ENCODE measurements at regions not wholly inside any gene's neighbourhood (a gene's known extent, or its start where the extent isn't known, plus 50 kb on each side); places are given as distances from the start of the nearest gene placed in this dataset.

DNA sequence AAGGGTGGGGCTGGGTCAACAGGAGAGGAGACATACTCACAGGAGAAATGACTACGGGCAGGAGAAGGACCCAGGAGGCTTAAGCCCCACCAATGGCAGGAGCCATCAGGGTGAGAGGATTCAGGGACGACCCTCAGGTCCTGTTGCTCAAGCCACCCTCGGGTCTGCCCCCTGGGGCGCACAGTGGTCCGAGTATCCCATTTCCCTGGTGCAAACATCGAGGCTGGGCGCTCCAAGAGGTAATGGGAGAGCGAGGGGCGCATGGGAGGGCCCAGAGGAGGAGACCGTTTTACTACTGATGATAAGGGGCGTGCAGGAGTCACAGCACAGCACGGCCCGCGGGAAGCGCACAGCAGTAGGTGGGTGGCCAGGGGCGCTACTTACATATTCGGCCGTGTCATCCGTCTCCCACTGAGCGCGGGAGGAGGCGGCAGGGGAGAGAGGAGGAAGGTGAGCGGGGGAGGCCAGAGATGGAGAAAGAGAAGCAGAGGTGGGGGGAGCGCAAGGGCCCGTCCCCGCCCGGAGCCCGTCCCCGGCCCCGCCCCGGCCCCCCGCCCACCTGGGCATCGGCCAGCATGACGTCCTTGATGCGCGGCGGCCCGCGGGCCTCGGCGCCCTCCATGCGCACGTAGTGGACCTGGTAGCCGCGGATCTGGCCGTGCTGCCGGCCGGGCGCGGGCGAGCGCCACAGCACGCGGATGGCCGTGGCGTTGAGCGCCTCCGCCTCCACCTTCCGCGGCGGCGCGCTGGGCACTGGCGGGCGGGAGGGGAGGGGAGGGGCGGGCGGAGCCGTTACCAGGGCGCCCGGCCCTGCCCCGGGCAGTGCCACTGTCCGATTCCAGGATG lies 111.5 kb downstream of the PTPRS start:
- no peak for TF ChIP-seq JUND (IDR thresholded peaks at IDR 0.05; ENCODE audit: low read depth)
- in situ Hi-C loops (cut with HindIII; ENCODE audit: low pct_unique_long_range_greater_than_20kb, low sequenced_read_pairs), result no loop called here
- DNase-seq (ENCODE audit: low read depth in 1 of 2, low spot score in 1 of 2), result no peak

- in situ Hi-C loops (cut with HindIII; ENCODE audit: low pct_unique_long_range_greater_than_20kb, low sequenced_read_pairs), result no loop called here
- TF ChIP-seq JUND (IDR thresholded peaks at IDR 0.05; ENCODE audit: low read depth), result no peak
- DNase-seq (ENCODE audit: low read depth in 1 of 2, low spot score in 1 of 2), result no peak
Observed at GRCh38 chr19:5228490-5228889, 112.1 kb downstream of the PTPRS start.

GRCh38 chr19:5225486-5226345 lies 114.9 kb downstream of the PTPRS start:
- in situ Hi-C loops (cut with HindIII; ENCODE audit: low pct_unique_long_range_greater_than_20kb, low sequenced_read_pairs), result no loop called here
- no peak for DNase-seq (ENCODE audit: low read depth in 1 of 2, low spot score in 1 of 2)
- no peak for TF ChIP-seq JUND (IDR thresholded peaks at IDR 0.05; ENCODE audit: low read depth)

- no peak for DNase-seq (ENCODE audit: low read depth in 1 of 2, low spot score in 1 of 2)
- in situ Hi-C loops (cut with HindIII; ENCODE audit: low pct_unique_long_range_greater_than_20kb, low sequenced_read_pairs), result no loop called here
- TF ChIP-seq JUND (IDR thresholded peaks at IDR 0.05; ENCODE audit: low read depth), result no peak
Observed at GRCh38 chr19:5224480-5224879, 116.1 kb downstream of the PTPRS start.

- in situ Hi-C loops (cut with HindIII; ENCODE audit: low pct_unique_long_range_greater_than_20kb, low sequenced_read_pairs), result no loop called here
- TF ChIP-seq JUND (IDR thresholded peaks at IDR 0.05; ENCODE audit: low read depth), result no peak
Observed at GRCh38 chr19:5222821-5223321, 117.7 kb downstream of the PTPRS start.

DNA sequence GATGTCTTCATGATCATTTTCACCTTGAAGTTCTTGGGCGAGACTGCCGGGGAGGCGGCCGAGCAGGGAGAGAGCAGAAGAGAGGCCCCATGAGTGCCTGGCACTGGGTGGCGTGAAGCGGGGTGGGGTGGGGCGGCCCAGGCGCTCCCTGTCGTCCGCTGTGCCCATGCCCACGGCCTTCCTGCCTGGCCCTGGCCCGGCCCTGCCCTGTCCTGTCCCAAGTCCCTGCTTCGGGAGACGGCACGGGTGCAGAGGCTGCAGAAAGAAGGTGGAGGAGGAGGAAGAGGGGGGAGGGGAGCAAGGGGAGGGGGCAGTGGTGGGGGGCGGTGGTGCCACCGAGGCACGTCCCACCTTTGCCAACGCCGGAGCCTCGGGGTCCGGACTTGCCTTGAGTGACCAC lies 118.4 kb downstream of the PTPRS start:
- in situ Hi-C loops (cut with HindIII; ENCODE audit: low pct_unique_long_range_greater_than_20kb, low sequenced_read_pairs), result no loop called here
- no peak for DNase-seq (ENCODE audit: low read depth in 1 of 2, low spot score in 1 of 2)
- TF ChIP-seq JUND (IDR thresholded peaks at IDR 0.05; ENCODE audit: low read depth), result no peak

More at GRCh38 chr19:5222821-5223321, 117.7 kb downstream of the PTPRS start:
- DNase-seq (ENCODE audit: low read depth in 1 of 2, low spot score in 1 of 2), result no peak

- no peak for TF ChIP-seq JUND (IDR thresholded peaks at IDR 0.05; ENCODE audit: low read depth)
- DNase-seq (ENCODE audit: low read depth in 1 of 2, low spot score in 1 of 2), result no peak
- in situ Hi-C loops (cut with HindIII; ENCODE audit: low pct_unique_long_range_greater_than_20kb, low sequenced_read_pairs), result no loop called here
Observed at GRCh38 chr19:5220866-5221265, 119.7 kb downstream of the PTPRS start.

DNA sequence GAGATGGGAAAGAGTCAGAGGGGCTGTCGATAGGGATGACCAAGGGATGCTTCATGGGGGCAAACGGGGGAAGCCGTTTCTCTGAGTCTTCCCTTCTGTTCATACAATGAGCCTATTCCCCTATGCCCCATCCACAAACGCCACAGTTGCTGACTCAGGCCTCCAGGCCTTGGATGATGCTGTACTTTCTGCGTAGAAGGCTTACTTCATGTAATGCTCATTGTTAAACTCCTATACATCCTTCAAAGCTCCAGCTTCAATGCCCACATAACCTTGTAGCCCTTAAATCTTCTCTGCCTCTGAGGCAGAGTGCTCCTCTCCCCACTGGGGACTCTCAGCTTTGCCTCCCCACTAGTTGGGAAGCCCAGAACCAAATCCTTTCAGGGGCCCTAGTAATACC lies 120.3 kb downstream of the PTPRS start:
- no peak for DNase-seq (ENCODE audit: low read depth in 1 of 2, low spot score in 1 of 2)
- in situ Hi-C loops (cut with HindIII; ENCODE audit: low pct_unique_long_range_greater_than_20kb, low sequenced_read_pairs), result no loop called here
- no peak for TF ChIP-seq JUND (IDR thresholded peaks at IDR 0.05; ENCODE audit: low read depth)

GRCh38 chr19:5219551-5220304 lies 120.9 kb downstream of the PTPRS start:
- TF ChIP-seq JUND (IDR thresholded peaks at IDR 0.05; ENCODE audit: low read depth), result no peak
- no peak for DNase-seq (ENCODE audit: low read depth in 1 of 2, low spot score in 1 of 2)
- in situ Hi-C loops (cut with HindIII; ENCODE audit: low pct_unique_long_range_greater_than_20kb, low sequenced_read_pairs), result no loop called here

DNA sequence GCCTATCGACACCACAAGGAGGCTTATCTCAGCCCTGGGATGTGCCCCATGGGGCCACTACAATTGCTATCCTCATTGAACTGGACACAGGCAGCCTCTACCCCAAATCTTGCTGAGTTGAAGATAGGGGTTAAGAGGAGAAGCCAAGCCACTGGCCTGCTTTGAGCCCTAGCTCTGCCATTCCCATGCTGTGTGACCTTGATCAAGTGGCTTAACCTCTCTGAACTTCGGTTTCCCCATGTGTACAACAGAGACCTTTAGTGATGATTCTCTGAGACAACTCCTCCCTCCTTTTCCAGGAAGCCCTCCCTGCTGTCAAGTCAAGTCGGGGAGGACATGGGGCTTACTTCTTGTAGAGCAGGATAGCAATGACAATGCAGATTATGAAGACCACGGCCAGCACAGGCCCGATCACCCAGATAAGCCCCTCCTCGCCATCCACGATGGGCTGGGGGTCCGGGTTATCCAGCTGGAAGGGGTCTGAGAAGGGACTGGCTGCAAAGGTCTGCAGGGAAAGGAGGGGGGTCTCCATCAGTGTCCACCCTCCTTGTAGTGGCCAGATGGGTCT lies 121.6 kb downstream of the PTPRS start:
- no peak for DNase-seq (ENCODE audit: low read depth in 1 of 2, low spot score in 1 of 2)
- TF ChIP-seq JUND (IDR thresholded peaks at IDR 0.05; ENCODE audit: low read depth), result no peak
- in situ Hi-C loops (cut with HindIII; ENCODE audit: low pct_unique_long_range_greater_than_20kb, low sequenced_read_pairs), result no loop called here

DNA sequence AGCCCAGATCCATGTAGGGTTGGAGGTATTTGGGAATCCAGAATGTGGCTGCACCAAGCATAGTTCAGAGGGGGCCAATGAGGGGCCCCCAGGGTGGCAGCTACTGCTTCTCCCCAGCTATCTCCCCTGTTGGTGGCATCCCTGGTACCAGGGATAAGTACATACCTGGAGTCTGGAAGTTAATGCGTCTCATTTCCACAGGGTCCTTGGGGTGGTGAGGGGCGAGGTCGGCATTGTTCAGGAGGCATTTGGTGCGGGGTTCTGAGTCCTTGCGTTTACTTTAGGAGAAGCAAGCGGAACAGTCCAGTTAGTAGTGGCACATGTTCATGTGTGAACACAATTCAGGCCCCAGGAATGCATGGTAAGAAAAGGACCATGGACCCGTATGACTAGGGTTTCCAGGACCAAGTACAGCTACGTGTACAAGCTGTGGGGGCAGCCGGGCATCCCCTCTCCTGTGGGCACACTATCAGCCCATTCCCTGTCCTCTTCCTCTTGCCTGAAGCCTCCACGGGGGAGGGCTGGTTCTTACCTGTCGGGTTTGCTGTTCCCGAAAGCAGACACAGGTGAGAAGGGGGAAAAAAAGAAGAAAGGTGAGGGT lies 122.3 kb downstream of the PTPRS start:
- in situ Hi-C loops (cut with HindIII; ENCODE audit: low pct_unique_long_range_greater_than_20kb, low sequenced_read_pairs), result no loop called here
- no peak for DNase-seq (ENCODE audit: low read depth in 1 of 2, low spot score in 1 of 2)
- no peak for TF ChIP-seq JUND (IDR thresholded peaks at IDR 0.05; ENCODE audit: low read depth)

DNA sequence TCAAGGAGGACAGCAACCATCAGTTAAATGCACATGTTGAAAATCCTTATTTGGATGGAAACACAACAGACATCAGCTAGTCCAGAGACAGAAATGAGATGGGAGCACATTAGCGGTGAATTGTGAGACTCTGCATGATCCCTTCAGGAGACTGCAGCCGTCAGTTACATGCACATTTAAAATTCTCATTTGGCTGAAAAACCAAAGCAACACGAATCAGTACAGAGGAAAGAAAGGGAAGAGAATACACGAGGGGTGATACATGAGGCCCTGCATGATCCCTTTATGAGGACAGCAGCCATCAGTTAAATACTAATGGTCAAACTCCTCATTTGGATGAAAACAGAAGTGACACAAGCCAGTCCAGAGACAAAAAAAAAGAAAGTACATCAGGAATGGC lies 123.4 kb downstream of the PTPRS start:
- no peak for DNase-seq (ENCODE audit: low read depth in 1 of 2, low spot score in 1 of 2)
- in situ Hi-C loops (cut with HindIII; ENCODE audit: low pct_unique_long_range_greater_than_20kb, low sequenced_read_pairs), result no loop called here
- TF ChIP-seq JUND (IDR thresholded peaks at IDR 0.05; ENCODE audit: low read depth), result no peak
